DND-41 (cell line): ENCODE measurements at regions not wholly inside any gene's neighbourhood (a gene's known extent, or its start where the extent isn't known, plus 50 kb on each side); places are given as distances from the start of the nearest gene placed in this dataset.

Source experiments
- ATAC-seq: fragments of 200-7000 bp; cut with Tn5 transposase; 3 replicates; pipeline ENCODE4 v1.9.1; 2021; ENCODE audit warnings: low read depth; ENCODE audit not compliant: insufficient read depth
- DNase-seq: peaks from one replicate; pipeline ENCODE4 v3.0.0-alpha.2; 2020
- H2AFZ ChIP-seq: 2 replicates; pipeline ENCODE4 v1.6.0; 2012; ENCODE audit warnings: low read depth, low read length
- H3K27ac ChIP-seq: 2 replicates; pipeline ENCODE4 v1.5.1; 2012; ENCODE audit warnings: low read length, inconsistent platforms
- H3K27me3 ChIP-seq: fragments of 200-600 bp; sonication (generic); 2 replicates; pipeline ENCODE4 v1.6.0; 2012; ENCODE audit warnings: low read length, mild to moderate bottlenecking, inconsistent platforms; ENCODE audit not compliant: insufficient read depth, poor library complexity
- H3K36me3 ChIP-seq: 2 replicates; pipeline ENCODE4 v1.5.1; 2012; ENCODE audit warnings: low read length, inconsistent platforms; ENCODE audit not compliant: insufficient read depth
- H3K4me1 ChIP-seq: 2 replicates; pipeline ENCODE4 v1.5.1; 2012; ENCODE audit warnings: mild to moderate bottlenecking, low read length; ENCODE audit not compliant: insufficient read depth
- H3K4me2 ChIP-seq: 2 replicates; pipeline ENCODE4 v1.6.0; 2012; ENCODE audit warnings: mild to moderate bottlenecking, moderate library complexity, low read length, inconsistent platforms; ENCODE audit not compliant: insufficient read depth
- H3K4me3 ChIP-seq, 2 experiments: fragments of 200-600 bp in 1 of 2; shearing (Covaris generic) in 1 of 2; 2 replicates each; pipeline ENCODE4 v1.5.1; 2012 to 2016; ENCODE audit warnings: inconsistent platforms in 2 of 2, low read length in 2 of 2, mild to moderate bottlenecking in 2 of 2, low read depth in 1 of 2, moderate library complexity in 1 of 2
- H3K79me2 ChIP-seq: 2 replicates; pipeline ENCODE4 v1.6.0; 2012; ENCODE audit warnings: low read length, inconsistent platforms; ENCODE audit not compliant: insufficient read depth
- H3K9ac ChIP-seq: 2 replicates; pipeline ENCODE4 v1.6.0; 2012; ENCODE audit warnings: low read depth, mild to moderate bottlenecking, inconsistent platforms, low read length, moderate library complexity
- H3K9me3 ChIP-seq: 2 replicates; pipeline ENCODE4 v1.5.1; 2012; ENCODE audit warnings: low read length, moderate library complexity, mild to moderate bottlenecking, inconsistent platforms; ENCODE audit not compliant: insufficient read depth, severe bottlenecking
- H4K20me1 ChIP-seq: 2 replicates; pipeline ENCODE4 v1.6.0; 2012; ENCODE audit warnings: low read length; ENCODE audit not compliant: insufficient read depth
- EZH2 ChIP-seq: IDR thresholded peaks from 3 replicates; pipeline ENCODE4 v1.6.1; 2012; ENCODE audit warnings: borderline replicate concordance, low read depth, mild to moderate bottlenecking, moderate library complexity, low read length, inconsistent platforms; ENCODE audit not compliant: severe bottlenecking
- TF ChIP-seq, protein P1 (sequence below): IDR thresholded peaks from 2 replicates; pipeline ENCODE4 v1.5.1; 2012; ENCODE audit warnings: borderline replicate concordance, low read length, moderate library complexity, mild to moderate bottlenecking; ENCODE audit not compliant: poor library complexity, severe bottlenecking; ENCODE audit errors: extremely low read depth

DNA sequence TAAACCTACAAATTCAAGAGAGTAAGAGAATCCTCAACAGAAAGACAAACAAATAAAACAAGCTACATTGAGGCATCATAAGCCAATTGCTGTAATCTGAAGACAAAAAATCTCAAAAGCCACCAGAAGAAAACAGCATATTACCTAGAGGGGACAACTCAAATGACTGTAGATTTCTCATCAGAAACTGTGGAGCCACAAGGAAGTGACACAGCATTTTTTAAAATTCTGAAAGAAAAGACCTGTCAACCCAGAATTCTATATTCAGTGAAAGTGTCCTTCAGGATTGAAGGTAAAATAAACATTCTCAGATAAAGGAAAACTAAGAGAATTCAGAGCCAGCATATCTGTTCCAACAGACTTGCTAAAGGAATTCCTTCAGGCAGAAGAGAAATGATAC, 147.8 kb upstream of the DHRS4 start:
- H3K4me1 ChIP-seq: no peaks in the 10 kb centered on the region
- peaks cover 3% of the 10 kb centered on the region for H3K27me3 ChIP-seq
- no peak overlapping the region for H3K27ac ChIP-seq
- H2AFZ ChIP-seq: no peak overlapping the region
- no peak overlapping the region for H3K4me3 ChIP-seq
- no peak for DNase-seq
- ATAC-seq: no peak
- no peaks in the 10 kb centered on the region for H3K79me2 ChIP-seq
- H3K4me2 ChIP-seq: no peak overlapping the region
- H4K20me1 ChIP-seq: no peaks in the 10 kb centered on the region
- TF ChIP-seq, protein P1, sequence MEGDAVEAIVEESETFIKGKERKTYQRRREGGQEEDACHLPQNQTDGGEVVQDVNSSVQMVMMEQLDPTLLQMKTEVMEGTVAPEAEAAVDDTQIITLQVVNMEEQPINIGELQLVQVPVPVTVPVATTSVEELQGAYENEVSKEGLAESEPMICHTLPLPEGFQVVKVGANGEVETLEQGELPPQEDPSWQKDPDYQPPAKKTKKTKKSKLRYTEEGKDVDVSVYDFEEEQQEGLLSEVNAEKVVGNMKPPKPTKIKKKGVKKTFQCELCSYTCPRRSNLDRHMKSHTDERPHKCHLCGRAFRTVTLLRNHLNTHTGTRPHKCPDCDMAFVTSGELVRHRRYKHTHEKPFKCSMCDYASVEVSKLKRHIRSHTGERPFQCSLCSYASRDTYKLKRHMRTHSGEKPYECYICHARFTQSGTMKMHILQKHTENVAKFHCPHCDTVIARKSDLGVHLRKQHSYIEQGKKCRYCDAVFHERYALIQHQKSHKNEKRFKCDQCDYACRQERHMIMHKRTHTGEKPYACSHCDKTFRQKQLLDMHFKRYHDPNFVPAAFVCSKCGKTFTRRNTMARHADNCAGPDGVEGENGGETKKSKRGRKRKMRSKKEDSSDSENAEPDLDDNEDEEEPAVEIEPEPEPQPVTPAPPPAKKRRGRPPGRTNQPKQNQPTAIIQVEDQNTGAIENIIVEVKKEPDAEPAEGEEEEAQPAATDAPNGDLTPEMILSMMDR: no peak
- TF ChIP-seq EZH2: no peak
- no peaks in the 10 kb centered on the region for H3K9me3 ChIP-seq
- no peak overlapping the region for H3K9ac ChIP-seq
- H3K36me3 ChIP-seq: no peaks in the 10 kb centered on the region

GRCh38 chr14:23814527-23815256, 138.9 kb upstream of the DHRS4 start:
- no peaks in the 10 kb centered on the region for H3K4me1 ChIP-seq
- H3K27me3 ChIP-seq: no peaks in the 10 kb centered on the region
- no peak overlapping the region for H3K4me3 ChIP-seq
- H3K36me3 ChIP-seq: no peaks in the 10 kb centered on the region
- no peak overlapping the region for H3K9ac ChIP-seq
- no peaks in the 10 kb centered on the region for H4K20me1 ChIP-seq
- no peaks in the 10 kb centered on the region for H3K79me2 ChIP-seq
- TF ChIP-seq, protein P1: no peak
- TF ChIP-seq EZH2: no peak
- no peak overlapping the region for H3K4me2 ChIP-seq
- H3K27ac ChIP-seq: no peak overlapping the region
- no peak for DNase-seq
- H2AFZ ChIP-seq: no peak overlapping the region
- ATAC-seq: no peak
- no peaks in the 10 kb centered on the region for H3K9me3 ChIP-seq

DNA sequence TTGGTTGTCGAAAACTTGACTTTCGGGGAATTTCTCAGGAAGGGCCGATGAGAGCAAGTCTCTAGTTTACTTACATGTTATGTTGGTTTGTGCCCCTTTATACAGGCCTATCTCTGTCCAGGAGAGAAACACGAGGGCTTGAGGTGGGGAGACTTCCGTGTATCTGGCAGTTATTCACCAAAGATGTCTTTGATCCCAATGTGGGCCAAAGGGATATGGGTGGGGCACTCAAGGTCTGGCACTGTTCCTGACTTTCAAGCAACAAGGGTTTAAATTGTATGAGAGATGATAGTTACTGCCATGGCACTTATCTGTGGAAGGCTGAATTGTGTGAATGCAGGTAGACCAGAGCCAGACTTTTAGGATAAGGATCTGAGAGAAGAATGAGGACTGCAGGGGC, 137.2 kb upstream of the DHRS4 start:
- no peaks in the 10 kb centered on the region for H3K79me2 ChIP-seq
- no peaks in the 10 kb centered on the region for H3K4me1 ChIP-seq
- no peak overlapping the region for H3K27ac ChIP-seq
- no peaks in the 10 kb centered on the region for H3K9me3 ChIP-seq
- H4K20me1 ChIP-seq: no peaks in the 10 kb centered on the region
- ATAC-seq (no peak), DNase-seq (no peak)
- no peaks in the 10 kb centered on the region for H3K36me3 ChIP-seq
- no peak overlapping the region for H3K4me3 ChIP-seq
- no peak overlapping the region for H3K9ac ChIP-seq
- TF ChIP-seq, protein P1: no peak
- no peak for TF ChIP-seq EZH2
- no peaks in the 10 kb centered on the region for H3K27me3 ChIP-seq
- no peak overlapping the region for H2AFZ ChIP-seq
- no peak overlapping the region for H3K4me2 ChIP-seq
